ENCODE measurements at regions not wholly inside any gene's neighbourhood (a gene's known extent, or its start where the extent isn't known, plus 50 kb on each side); places are given as distances from the start of the nearest gene placed in this dataset.

GRCh38 chr6:21348146-21348503, 245.4 kb upstream of the SOX4 start:
- no peak for TF ChIP-seq POLR2AphosphoS5 (IDR thresholded peaks at IDR 0.05)
- TF ChIP-seq, protein P1, sequence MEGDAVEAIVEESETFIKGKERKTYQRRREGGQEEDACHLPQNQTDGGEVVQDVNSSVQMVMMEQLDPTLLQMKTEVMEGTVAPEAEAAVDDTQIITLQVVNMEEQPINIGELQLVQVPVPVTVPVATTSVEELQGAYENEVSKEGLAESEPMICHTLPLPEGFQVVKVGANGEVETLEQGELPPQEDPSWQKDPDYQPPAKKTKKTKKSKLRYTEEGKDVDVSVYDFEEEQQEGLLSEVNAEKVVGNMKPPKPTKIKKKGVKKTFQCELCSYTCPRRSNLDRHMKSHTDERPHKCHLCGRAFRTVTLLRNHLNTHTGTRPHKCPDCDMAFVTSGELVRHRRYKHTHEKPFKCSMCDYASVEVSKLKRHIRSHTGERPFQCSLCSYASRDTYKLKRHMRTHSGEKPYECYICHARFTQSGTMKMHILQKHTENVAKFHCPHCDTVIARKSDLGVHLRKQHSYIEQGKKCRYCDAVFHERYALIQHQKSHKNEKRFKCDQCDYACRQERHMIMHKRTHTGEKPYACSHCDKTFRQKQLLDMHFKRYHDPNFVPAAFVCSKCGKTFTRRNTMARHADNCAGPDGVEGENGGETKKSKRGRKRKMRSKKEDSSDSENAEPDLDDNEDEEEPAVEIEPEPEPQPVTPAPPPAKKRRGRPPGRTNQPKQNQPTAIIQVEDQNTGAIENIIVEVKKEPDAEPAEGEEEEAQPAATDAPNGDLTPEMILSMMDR (IDR thresholded peaks at IDR 0.05): no peak
- TF ChIP-seq POLR2A (IDR thresholded peaks at IDR 0.05): no peak
